ENCODE measurements at regions not wholly inside any gene's neighbourhood (a gene's known extent, or its start where the extent isn't known, plus 50 kb on each side); places are given as distances from the start of the nearest gene placed in this dataset.

GRCh38 chr5:145464171-145464570, 371.0 kb downstream of the PRELID2 start:
- Histone ChIP-seq H3K27me3 (ENCODE audit: control insufficient read depth in 3 of 3, insufficient read depth in 3 of 3, low read length in 2 of 3) (no peaks in the 10 kb centered on the region), H3K27ac (ENCODE audit: low read depth in 1 of 2, low read length in 1 of 2) (no peak overlapping the region), H3K9me3 (ENCODE audit: control insufficient read depth in 4 of 4, insufficient read depth in 3 of 4, low read length in 3 of 4) (no peaks in the 10 kb centered on the region), H3K9ac (ENCODE audit: insufficient read depth in 1 of 2, low read length in 2 of 2) (no peak overlapping the region), H3K4me1 (ENCODE audit: control insufficient read depth in 5 of 5, insufficient read depth in 5 of 5, low read length in 5 of 5) (no peaks in the 10 kb centered on the region), H3K4me3 (no peak overlapping the region), H3K36me3 (ENCODE audit: control insufficient read depth in 4 of 4, insufficient read depth in 4 of 4, low read length in 4 of 4) (no peaks in the 10 kb centered on the region)
- no peak for DNase-seq
- no peak for ATAC-seq (ENCODE audit: insufficient read depth, low FRiP score)
- no peak for TF ChIP-seq CTCF (IDR thresholded peaks at IDR 0.05; ENCODE audit: control extremely low read depth, extremely low read depth)
- WGBS, 2 donors, result 62 to 87% methylated on average over 1 of the region's 1 CpG

- no peak for DNase-seq
- Histone ChIP-seq H3K4me3 (no peak overlapping the region), H3K27me3 (ENCODE audit: control insufficient read depth in 3 of 3, insufficient read depth in 3 of 3, low read length in 2 of 3) (no peaks in the 10 kb centered on the region), H3K4me1 (ENCODE audit: control insufficient read depth in 5 of 5, insufficient read depth in 5 of 5, low read length in 5 of 5) (no peaks in the 10 kb centered on the region), H3K27ac (ENCODE audit: low read depth in 1 of 2, low read length in 1 of 2) (no peak overlapping the region), H3K36me3 (ENCODE audit: control insufficient read depth in 4 of 4, insufficient read depth in 4 of 4, low read length in 4 of 4) (no peaks in the 10 kb centered on the region), H3K9me3 (ENCODE audit: control insufficient read depth in 4 of 4, insufficient read depth in 3 of 4, low read length in 3 of 4) (no peaks in the 10 kb centered on the region), H3K9ac (ENCODE audit: insufficient read depth in 1 of 2, low read length in 2 of 2) (no peak overlapping the region)
- TF ChIP-seq CTCF (IDR thresholded peaks at IDR 0.05; ENCODE audit: control extremely low read depth, extremely low read depth), result no peak
- ATAC-seq (ENCODE audit: insufficient read depth, low FRiP score), result no peak
- WGBS, 2 donors, result 83 to 86% methylated on average over 1 of the region's 1 CpG
Measured at GRCh38 chr5:145463634-145464033, 371.5 kb downstream of the PRELID2 start.

- no peaks in the 10 kb centered on the region for H3K9me3 ChIP-seq (ENCODE audit: control insufficient read depth in 4 of 4, insufficient read depth in 3 of 4, low read length in 3 of 4)
- no peak overlapping the region for H3K27ac ChIP-seq (ENCODE audit: low read depth in 1 of 2, low read length in 1 of 2)
- ATAC-seq (ENCODE audit: insufficient read depth, low FRiP score) (no peak), DNase-seq (no peak)
- no peak overlapping the region for H3K9ac ChIP-seq (ENCODE audit: insufficient read depth in 1 of 2, low read length in 2 of 2)
- H3K4me1 ChIP-seq (ENCODE audit: control insufficient read depth in 5 of 5, insufficient read depth in 5 of 5, low read length in 5 of 5), result no peaks in the 10 kb centered on the region
- H3K36me3 ChIP-seq (ENCODE audit: control insufficient read depth in 4 of 4, insufficient read depth in 4 of 4, low read length in 4 of 4), result no peaks in the 10 kb centered on the region
- no peak overlapping the region for H3K4me3 ChIP-seq
- 97 to 100% methylated on average over 3 of the region's 3 CpGs for WGBS, 2 donors
- TF ChIP-seq CTCF (IDR thresholded peaks at IDR 0.05; ENCODE audit: control extremely low read depth, extremely low read depth), result no peak
- H3K27me3 ChIP-seq (ENCODE audit: control insufficient read depth in 3 of 3, insufficient read depth in 3 of 3, low read length in 2 of 3), result no peaks in the 10 kb centered on the region
Measured at GRCh38 chr5:145462525-145462924, 372.6 kb downstream of the PRELID2 start.

- Histone ChIP-seq H3K4me1 (ENCODE audit: control insufficient read depth in 5 of 5, insufficient read depth in 5 of 5, low read length in 5 of 5) (no peaks in the 10 kb centered on the region), H3K9ac (ENCODE audit: insufficient read depth in 1 of 2, low read length in 2 of 2) (no peak overlapping the region), H3K27ac (ENCODE audit: low read depth in 1 of 2, low read length in 1 of 2) (no peak overlapping the region), H3K9me3 (ENCODE audit: control insufficient read depth in 4 of 4, insufficient read depth in 3 of 4, low read length in 3 of 4) (peaks cover 0 to 8% (median 2%) of the 10 kb centered on the region in 4 donors), H3K4me3 (no peak overlapping the region), H3K27me3 (ENCODE audit: control insufficient read depth in 3 of 3, insufficient read depth in 3 of 3, low read length in 2 of 3) (no peaks in the 10 kb centered on the region), H3K36me3 (ENCODE audit: control insufficient read depth in 4 of 4, insufficient read depth in 4 of 4, low read length in 4 of 4) (no peaks in the 10 kb centered on the region)
- 88 to 92% methylated on average over 5 of the region's 5 CpGs for WGBS, 2 donors
- no peak for TF ChIP-seq CTCF (IDR thresholded peaks at IDR 0.05; ENCODE audit: control extremely low read depth, extremely low read depth)
- ATAC-seq (ENCODE audit: insufficient read depth, low FRiP score) (no peak), DNase-seq (no peak)
Measured at GRCh38 chr5:145450286-145450885, 384.8 kb downstream of the PRELID2 start.

All from lung (tissue), 11 donors.